H9 (cell line): ENCODE measurements at regions not wholly inside any gene's neighbourhood (a gene's known extent, or its start where the extent isn't known, plus 50 kb on each side); places are given as distances from the start of the nearest gene placed in this dataset.

Experiments
- DNase-seq: peaks from one replicate; pipeline ENCODE4 v3.0.0-alpha.2; 2017
- H2AFZ ChIP-seq: one replicate; pipeline ENCODE4 v1.6.1; 2013; ENCODE audit warnings: mild to moderate bottlenecking, low read length, control low read depth, moderate library complexity
- H2AK5ac ChIP-seq: 2 replicates; pipeline ENCODE4 v1.6.1; 2013; ENCODE audit warnings: low read length, control low read depth, mixed read lengths; ENCODE audit not compliant: insufficient read length
- H2BK120ac ChIP-seq: one replicate; pipeline ENCODE4 v1.6.1; 2013; ENCODE audit warnings: low read depth, mild to moderate bottlenecking, low read length, control low read depth, inconsistent platforms; ENCODE audit not compliant: poor library complexity, severe bottlenecking
- H2BK12ac ChIP-seq: 2 replicates; pipeline ENCODE4 v1.6.1; 2013; ENCODE audit warnings: low read length, control low read depth, mixed read lengths, low read depth; ENCODE audit not compliant: insufficient read length
- H2BK15ac ChIP-seq: 2 replicates; pipeline ENCODE4 v1.6.1; 2013; ENCODE audit warnings: low read depth, low read length, control low read depth
- H2BK20ac ChIP-seq: one replicate; pipeline ENCODE4 v1.6.1; 2013; ENCODE audit warnings: low read depth, mild to moderate bottlenecking, low read length, control low read depth, inconsistent platforms; ENCODE audit not compliant: poor library complexity, severe bottlenecking
- H2BK5ac ChIP-seq: 2 replicates; pipeline ENCODE4 v1.6.1; 2013; ENCODE audit warnings: low read length, control low read depth, mixed read lengths; ENCODE audit not compliant: insufficient read length
- H3K14ac ChIP-seq: 2 replicates; pipeline ENCODE4 v1.6.1; 2013; ENCODE audit warnings: low read length, control low read depth; ENCODE audit not compliant: insufficient read depth
- H3K18ac ChIP-seq: 2 replicates; pipeline ENCODE4 v1.6.1; 2013; ENCODE audit warnings: low read depth, mild to moderate bottlenecking, mixed read lengths, low read length, control low read depth; ENCODE audit not compliant: insufficient read length
- H3K23ac ChIP-seq: 2 replicates; pipeline ENCODE4 v1.6.1; 2013; ENCODE audit warnings: low read length, control low read depth, mixed read lengths, low read depth; ENCODE audit not compliant: insufficient read length
- H3K23me2 ChIP-seq: 2 replicates; pipeline ENCODE4 v1.6.1; 2013; ENCODE audit warnings: low read depth, mild to moderate bottlenecking, mixed read lengths, low read length, control low read depth; ENCODE audit not compliant: insufficient read length, poor library complexity, severe bottlenecking
- H3K27ac ChIP-seq: 2 replicates; pipeline ENCODE4 v1.5.1; 2013; ENCODE audit warnings: low read length, control low read depth, mixed read lengths, low read depth; ENCODE audit not compliant: insufficient read length
- H3K27me3 ChIP-seq: 2 replicates; pipeline ENCODE4 v1.6.1; 2013; ENCODE audit warnings: low read length, control low read depth, inconsistent platforms; ENCODE audit not compliant: insufficient read depth
- H3K4ac ChIP-seq: 2 replicates; pipeline ENCODE4 v1.6.1; 2013; ENCODE audit warnings: low read depth, mild to moderate bottlenecking, control low read depth, inconsistent platforms, low read length, moderate library complexity
- H3K4me1 ChIP-seq: 2 replicates; pipeline ENCODE4 v1.6.1; 2013; ENCODE audit warnings: low read length, control low read depth, inconsistent platforms; ENCODE audit not compliant: insufficient read depth
- H3K4me2 ChIP-seq: 2 replicates; pipeline ENCODE4 v1.6.1; 2013; ENCODE audit warnings: low read length, control low read depth, mixed read lengths; ENCODE audit not compliant: insufficient read length, insufficient read depth
- H3K56ac ChIP-seq: 2 replicates; pipeline ENCODE4 v1.6.1; 2013; ENCODE audit warnings: low read depth, mild to moderate bottlenecking, mixed read lengths, low read length, control low read depth; ENCODE audit not compliant: insufficient read length
- H3K79me1 ChIP-seq: 2 replicates; pipeline ENCODE4 v1.6.1; 2013; ENCODE audit warnings: low read depth, mild to moderate bottlenecking, moderate library complexity, low read length, control low read depth, inconsistent platforms; ENCODE audit not compliant: insufficient read depth, poor library complexity, severe bottlenecking
- H3K79me2 ChIP-seq: 2 replicates; pipeline ENCODE4 v1.6.1; 2013; ENCODE audit warnings: low read length, control low read depth, inconsistent platforms; ENCODE audit not compliant: insufficient read depth
- H3K9ac ChIP-seq: 2 replicates; pipeline ENCODE4 v1.6.1; 2013; ENCODE audit warnings: low read length, control low read depth, mixed read lengths; ENCODE audit not compliant: insufficient read length; ENCODE audit errors: extremely low read depth
- H3K9me3 ChIP-seq: one replicate; pipeline ENCODE4 v1.6.1; 2013; ENCODE audit warnings: low read depth, low read length, inconsistent platforms; ENCODE audit not compliant: control insufficient read depth
- H3T11ph ChIP-seq: one replicate; pipeline ENCODE4 v1.6.1; 2013; ENCODE audit warnings: mild to moderate bottlenecking, low read length, control low read depth, inconsistent platforms
- H4K20me1 ChIP-seq: one replicate; pipeline ENCODE4 v1.6.1; 2013; ENCODE audit not compliant: control insufficient read depth, insufficient read length, insufficient read depth
- H4K5ac ChIP-seq: 2 replicates; pipeline ENCODE4 v1.6.1; 2013; ENCODE audit warnings: low read depth, mild to moderate bottlenecking, mixed read lengths, low read length, control low read depth; ENCODE audit not compliant: insufficient read length
- H4K8ac ChIP-seq: replicated peaks from 2 replicates; pipeline ENCODE4 v1.6.1; 2013; ENCODE audit warnings: low read length, control low read depth, mixed read lengths, low read depth; ENCODE audit not compliant: insufficient read length
- H4K91ac ChIP-seq: 2 replicates; pipeline ENCODE4 v1.6.1; 2013; ENCODE audit warnings: low read depth, mild to moderate bottlenecking, moderate library complexity, mixed read lengths, low read length, control low read depth; ENCODE audit not compliant: insufficient read length
- H3K27ac Mint-ChIP-seq, 3 experiments: 2 replicates in 2 of 3; 3 replicates in 1 of 3; pipeline ENCODE4 v1.8.0; 2020 to 2021; ENCODE audit warnings: mixed read lengths in 3 of 3, mild to moderate bottlenecking in 1 of 3, moderate library complexity in 1 of 3
- H3K27me3 Mint-ChIP-seq: 2 replicates; pipeline ENCODE4 v1.8.0; 2021; ENCODE audit warnings: low read depth, mild to moderate bottlenecking, moderate library complexity, mixed read lengths
- H3K36me3 Mint-ChIP-seq, 3 experiments: 2 replicates in 2 of 3; 3 replicates in 1 of 3; pipeline ENCODE4 v1.8.0; 2020 to 2021; ENCODE audit warnings: low read depth in 3 of 3, mixed read lengths in 3 of 3; ENCODE audit not compliant: insufficient read depth in 1 of 3
- H3K4me1 Mint-ChIP-seq, 2 experiments: 2 replicates each; pipeline ENCODE4 v1.8.0; 2020; ENCODE audit warnings: mixed read lengths in 2 of 2
- H3K4me3 Mint-ChIP-seq, 2 experiments: 2 replicates in 1 of 2; 3 replicates in 1 of 2; pipeline ENCODE4 v1.8.0; 2020 to 2021; ENCODE audit warnings: mild to moderate bottlenecking in 2 of 2, mixed read lengths in 2 of 2, moderate library complexity in 1 of 2
- H3K9me3 Mint-ChIP-seq, 2 experiments: 2 replicates in 1 of 2; 3 replicates in 1 of 2; pipeline ENCODE4 v1.8.0; 2020; ENCODE audit warnings: mild to moderate bottlenecking in 2 of 2, mixed read lengths in 2 of 2, moderate library complexity in 1 of 2
- CTCF ChIP-seq: fragments of 200-600 bp; sonication (generic); conservative IDR thresholded peaks from 3 replicates; pipeline ENCODE4 v1.8.0; 2021; ENCODE audit warnings: antibody characterized with exemption, mild to moderate bottlenecking
- WGBS: extraction: QIAGEN DNeasy Blood & Tissue Kit; methylation state at CpG from one replicate; pipeline ENCODE4 v1.1.7; 2013; ENCODE audit warnings: missing lambda C conversion rate, low lambda C conversion rate, mixed read lengths; ENCODE audit not compliant: insufficient read length; ENCODE audit errors: extremely low coverage; 5-methylcytosine and 5-hydroxymethylcytosine counted together

- Histone ChIP-seq H3K27me3 (no peaks in the 10 kb centered on the region), H3K4ac (no peak overlapping the region), H2BK12ac (no peak overlapping the region), H3K4me2 (no peak overlapping the region), H2AK5ac (no peak overlapping the region), H3K79me1 (no peaks in the 10 kb centered on the region), H2AFZ (no peak overlapping the region), H2BK15ac (no peak overlapping the region), H4K91ac (no peak overlapping the region), H4K20me1 (no peaks in the 10 kb centered on the region), H3K4me1 (no peaks in the 10 kb centered on the region), H2BK5ac (no peak overlapping the region), H2BK120ac (no peak overlapping the region), H3K56ac (no peak overlapping the region), H3K27ac (no peak overlapping the region), H3K23ac (no peak overlapping the region), H3K18ac (no peak overlapping the region), H3K9me3 (no peaks in the 10 kb centered on the region), H3K79me2 (no peaks in the 10 kb centered on the region), H4K5ac (no peak overlapping the region), H2BK20ac (no peak overlapping the region), H3K9ac (no peak overlapping the region), H4K8ac (no peak overlapping the region), H3K14ac (no peak overlapping the region), H3K23me2 (no peaks in the 10 kb centered on the region), H3T11ph (no peak overlapping the region)
- peak; percentile 39 for DNase-seq
- no peak overlapping the region for H3K4me3 Mint-ChIP-seq
- no peak overlapping the region for H3K27ac Mint-ChIP-seq
- peaks cover 0 to 4% of the 10 kb centered on the region in 2 experiments; a peak in 2 of 5 replicates for H3K9me3 Mint-ChIP-seq
- H3K36me3 Mint-ChIP-seq: no peaks in the 10 kb centered on the region
- H3K27me3 Mint-ChIP-seq: peaks cover 3% of the 10 kb centered on the region; the same call in 1 of the 2 replicates
- H3K4me1 Mint-ChIP-seq: peaks cover 12 to 16% of the 10 kb centered on the region in 2 experiments
- no peak for TF ChIP-seq CTCF
- WGBS: no CpG with 5 or more reads among the region's 3 CpGs
These were observed 457.9 kb upstream of the CDH5 start for GRCh38 chr16:65908568-65908967.
